OCI-LY7 (cell line): ENCODE measurements at regions not wholly inside any gene's neighbourhood (a gene's known extent, or its start where the extent isn't known, plus 50 kb on each side); places are given as distances from the start of the nearest gene placed in this dataset.

ENCODE experiments used
- EZH2phosphoT487 ChIP-seq: fragments of 200-600 bp; sonication (generic); IDR thresholded peaks from 2 replicates; pipeline ENCODE4 v1.6.1; 2018; ENCODE audit warnings: low read depth, borderline replicate concordance, mild to moderate bottlenecking, mixed run types, antibody characterized with exemption, low read length, moderate library complexity, mixed read lengths
- TF ChIP-seq, protein P1 (sequence below): fragments of 200-600 bp; sonication (generic); conservative IDR thresholded peaks from 2 replicates; pipeline ENCODE4 v1.5.1; 2014; ENCODE audit warnings: mild to moderate bottlenecking, antibody characterized with exemption, low read length, moderate library complexity, mixed read lengths

- TF ChIP-seq, protein P1, sequence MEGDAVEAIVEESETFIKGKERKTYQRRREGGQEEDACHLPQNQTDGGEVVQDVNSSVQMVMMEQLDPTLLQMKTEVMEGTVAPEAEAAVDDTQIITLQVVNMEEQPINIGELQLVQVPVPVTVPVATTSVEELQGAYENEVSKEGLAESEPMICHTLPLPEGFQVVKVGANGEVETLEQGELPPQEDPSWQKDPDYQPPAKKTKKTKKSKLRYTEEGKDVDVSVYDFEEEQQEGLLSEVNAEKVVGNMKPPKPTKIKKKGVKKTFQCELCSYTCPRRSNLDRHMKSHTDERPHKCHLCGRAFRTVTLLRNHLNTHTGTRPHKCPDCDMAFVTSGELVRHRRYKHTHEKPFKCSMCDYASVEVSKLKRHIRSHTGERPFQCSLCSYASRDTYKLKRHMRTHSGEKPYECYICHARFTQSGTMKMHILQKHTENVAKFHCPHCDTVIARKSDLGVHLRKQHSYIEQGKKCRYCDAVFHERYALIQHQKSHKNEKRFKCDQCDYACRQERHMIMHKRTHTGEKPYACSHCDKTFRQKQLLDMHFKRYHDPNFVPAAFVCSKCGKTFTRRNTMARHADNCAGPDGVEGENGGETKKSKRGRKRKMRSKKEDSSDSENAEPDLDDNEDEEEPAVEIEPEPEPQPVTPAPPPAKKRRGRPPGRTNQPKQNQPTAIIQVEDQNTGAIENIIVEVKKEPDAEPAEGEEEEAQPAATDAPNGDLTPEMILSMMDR: no peak
- TF ChIP-seq EZH2phosphoT487: no peak
Observed at GRCh38 chr2:122145856-122146255, 390.4 kb downstream of the TSN start.
